ENCODE measurements at regions not wholly inside any gene's neighbourhood (a gene's known extent, or its start where the extent isn't known, plus 50 kb on each side); places are given as distances from the start of the nearest gene placed in this dataset.

GRCh38 chr6:115618256-115618655 lies 442.4 kb downstream of the FRK start:
- Histone ChIP-seq H2AFZ (ENCODE audit: low read depth) (no peak overlapping the region), H3K36me3 (replicated peaks in 1 of 2; ENCODE audit: control insufficient read depth in 1 of 2, insufficient read depth in 2 of 2, low read length in 1 of 2) (no peaks in the 10 kb centered on the region), H3K79me2 (ENCODE audit: insufficient read depth) (no peaks in the 10 kb centered on the region), H3K4me1 (ENCODE audit: control insufficient read depth in 1 of 2, insufficient read depth in 2 of 2, low read depth in 1 of 2, low read length in 1 of 2) (0 out of 4 replicates have a peak, but pooled peaks cover 0 to 8% of the 10 kb centered on the region in 2 experiments), H3K4me3 (ENCODE audit: low read depth in 2 of 2, low read length in 1 of 2) (no peak overlapping the region), H3K27me3 (ENCODE audit: insufficient read depth) (no peaks in the 10 kb centered on the region), H4K20me1 (ENCODE audit: insufficient read depth) (no peaks in the 10 kb centered on the region), H3K9me3 (no peaks in the 10 kb centered on the region), H3K27ac (ENCODE audit: low read depth in 2 of 2, low read length in 1 of 2) (no peak overlapping the region), H3K9ac (no peak overlapping the region), H3K9me2 (0 out of 2 replicates have a peak, but pooled peaks cover 2% of the 10 kb centered on the region), H3F3A (replicated peaks; ENCODE audit: insufficient read depth) (no peaks in the 10 kb centered on the region), H3K4me2 (no peak overlapping the region)
- DNase-seq: no peak
- WGBS (ENCODE audit: low lambda C conversion rate): 63% methylated on average over 2 of the region's 2 CpGs
- TF ChIP-seq EP300 (IDR thresholded peaks at IDR 0.05; ENCODE audit: borderline replicate concordance in 1 of 2, low read depth in 1 of 2, low read length in 1 of 2) (no peak), FOXJ3 (CRISPR knock-in tag; IDR thresholded peaks at IDR 0.05) (no peak), SIN3A (IDR thresholded peaks at IDR 0.05; ENCODE audit: borderline replicate concordance, low read depth, low read length) (no peak), GATA2 (CRISPR knock-in tag; IDR thresholded peaks at IDR 0.05) (no peak), RXRA (IDR thresholded peaks at IDR 0.05; ENCODE audit: borderline replicate concordance, low read depth) (no peak), FOXM1 (IDR thresholded peaks at IDR 0.05; ENCODE audit: low read depth) (no peak), ZBTB33 (IDR thresholded peaks at IDR 0.05; ENCODE audit: borderline replicate concordance, low read depth) (no peak), TCF12 (IDR thresholded peaks at IDR 0.05) (no peak), GABPA (IDR thresholded peaks at IDR 0.05; ENCODE audit: low read depth) (no peak)
- TF ChIP-seq, protein P1, sequence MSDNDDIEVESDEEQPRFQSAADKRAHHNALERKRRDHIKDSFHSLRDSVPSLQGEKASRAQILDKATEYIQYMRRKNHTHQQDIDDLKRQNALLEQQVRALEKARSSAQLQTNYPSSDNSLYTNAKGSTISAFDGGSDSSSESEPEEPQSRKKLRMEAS (IDR thresholded peaks at IDR 0.05; ENCODE audit: low read depth): no peak
- TF ChIP-seq, protein P2, sequence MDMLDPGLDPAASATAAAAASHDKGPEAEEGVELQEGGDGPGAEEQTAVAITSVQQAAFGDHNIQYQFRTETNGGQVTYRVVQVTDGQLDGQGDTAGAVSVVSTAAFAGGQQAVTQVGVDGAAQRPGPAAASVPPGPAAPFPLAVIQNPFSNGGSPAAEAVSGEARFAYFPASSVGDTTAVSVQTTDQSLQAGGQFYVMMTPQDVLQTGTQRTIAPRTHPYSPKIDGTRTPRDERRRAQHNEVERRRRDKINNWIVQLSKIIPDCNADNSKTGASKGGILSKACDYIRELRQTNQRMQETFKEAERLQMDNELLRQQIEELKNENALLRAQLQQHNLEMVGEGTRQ (IDR thresholded peaks at IDR 0.05; ENCODE audit: borderline replicate concordance, low read depth, low read length): no peak
- POLR2A ChIA-PET: no interaction called here
- CTCF ChIA-PET: no interaction called here

DNA sequence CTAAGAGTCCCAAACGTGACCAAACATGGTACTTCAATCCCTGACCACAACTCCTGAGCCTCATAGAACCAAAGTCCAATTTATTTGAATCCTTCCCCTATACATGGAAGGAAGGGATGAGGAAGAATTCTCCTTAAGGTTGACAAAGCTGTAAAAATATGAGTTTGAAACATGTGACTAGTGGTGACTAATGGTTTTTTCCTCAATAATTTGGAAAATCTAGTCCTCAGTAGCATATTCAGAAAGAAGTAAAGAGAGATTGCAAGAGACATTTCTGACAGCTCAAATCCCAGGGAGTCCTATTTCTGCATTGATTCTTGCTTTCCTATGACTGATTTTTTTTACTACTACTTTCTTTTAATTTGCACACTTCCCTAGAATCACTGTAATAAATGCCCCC lies 443.7 kb downstream of the FRK start:
- CTCF ChIA-PET: no interaction called here
- H3K4me2 ChIP-seq: no peak overlapping the region
- 0 out of 4 replicates have a peak, but pooled peaks cover 0 to 10% of the 10 kb centered on the region in 2 experiments for H3K4me1 ChIP-seq (ENCODE audit: control insufficient read depth in 1 of 2, insufficient read depth in 2 of 2, low read depth in 1 of 2, low read length in 1 of 2)
- DNase-seq: no peak
- H3K4me3 ChIP-seq (ENCODE audit: low read depth in 2 of 2, low read length in 1 of 2): no peak overlapping the region
- H3K9ac ChIP-seq: no peak overlapping the region
- POLR2A ChIA-PET: no interaction called here
- H3K27me3 ChIP-seq (ENCODE audit: insufficient read depth): no peaks in the 10 kb centered on the region
- H3K9me2 ChIP-seq: no peaks in the 10 kb centered on the region
- H3K9me3 ChIP-seq: no peaks in the 10 kb centered on the region
- whole genome bisulfite sequencing (ENCODE audit: low lambda C conversion rate): 38% methylated on average over 1 of the region's 1 CpG
- H2AFZ ChIP-seq (ENCODE audit: low read depth): no peak overlapping the region
- H3K36me3 ChIP-seq (replicated peaks in 1 of 2; ENCODE audit: control insufficient read depth in 1 of 2, insufficient read depth in 2 of 2, low read length in 1 of 2): no peaks in the 10 kb centered on the region
- H3K79me2 ChIP-seq (ENCODE audit: insufficient read depth): no peaks in the 10 kb centered on the region
- no peaks in the 10 kb centered on the region for H3F3A ChIP-seq (replicated peaks; ENCODE audit: insufficient read depth)
- no peaks in the 10 kb centered on the region for H4K20me1 ChIP-seq (ENCODE audit: insufficient read depth)
- no peak overlapping the region for H3K27ac ChIP-seq (ENCODE audit: low read depth in 2 of 2, low read length in 1 of 2)
- TF ChIP-seq RCOR1 (IDR thresholded peaks at IDR 0.05; ENCODE audit: low read length): no peak
- TF ChIP-seq PBX3 (IDR thresholded peaks at IDR 0.05): no peak
- TF ChIP-seq, protein P1 (IDR thresholded peaks at IDR 0.05; ENCODE audit: low read depth): no peak
- TF ChIP-seq RAD21 (IDR thresholded peaks at IDR 0.05; ENCODE audit: low read length): no peak
- TF ChIP-seq FOXJ3 (CRISPR knock-in tag; IDR thresholded peaks at IDR 0.05): no peak
- no peak for TF ChIP-seq IRF3 (IDR thresholded peaks at IDR 0.05; ENCODE audit: low read depth, low read length)
- TF ChIP-seq RFX5 (IDR thresholded peaks at IDR 0.05; ENCODE audit: low read length): no peak
- TF ChIP-seq CHD2 (IDR thresholded peaks at IDR 0.05; ENCODE audit: low read length, partially characterized antibody): no peak
- no peak for TF ChIP-seq GABPA (IDR thresholded peaks at IDR 0.05; ENCODE audit: low read depth)
- TF ChIP-seq, protein P3, sequence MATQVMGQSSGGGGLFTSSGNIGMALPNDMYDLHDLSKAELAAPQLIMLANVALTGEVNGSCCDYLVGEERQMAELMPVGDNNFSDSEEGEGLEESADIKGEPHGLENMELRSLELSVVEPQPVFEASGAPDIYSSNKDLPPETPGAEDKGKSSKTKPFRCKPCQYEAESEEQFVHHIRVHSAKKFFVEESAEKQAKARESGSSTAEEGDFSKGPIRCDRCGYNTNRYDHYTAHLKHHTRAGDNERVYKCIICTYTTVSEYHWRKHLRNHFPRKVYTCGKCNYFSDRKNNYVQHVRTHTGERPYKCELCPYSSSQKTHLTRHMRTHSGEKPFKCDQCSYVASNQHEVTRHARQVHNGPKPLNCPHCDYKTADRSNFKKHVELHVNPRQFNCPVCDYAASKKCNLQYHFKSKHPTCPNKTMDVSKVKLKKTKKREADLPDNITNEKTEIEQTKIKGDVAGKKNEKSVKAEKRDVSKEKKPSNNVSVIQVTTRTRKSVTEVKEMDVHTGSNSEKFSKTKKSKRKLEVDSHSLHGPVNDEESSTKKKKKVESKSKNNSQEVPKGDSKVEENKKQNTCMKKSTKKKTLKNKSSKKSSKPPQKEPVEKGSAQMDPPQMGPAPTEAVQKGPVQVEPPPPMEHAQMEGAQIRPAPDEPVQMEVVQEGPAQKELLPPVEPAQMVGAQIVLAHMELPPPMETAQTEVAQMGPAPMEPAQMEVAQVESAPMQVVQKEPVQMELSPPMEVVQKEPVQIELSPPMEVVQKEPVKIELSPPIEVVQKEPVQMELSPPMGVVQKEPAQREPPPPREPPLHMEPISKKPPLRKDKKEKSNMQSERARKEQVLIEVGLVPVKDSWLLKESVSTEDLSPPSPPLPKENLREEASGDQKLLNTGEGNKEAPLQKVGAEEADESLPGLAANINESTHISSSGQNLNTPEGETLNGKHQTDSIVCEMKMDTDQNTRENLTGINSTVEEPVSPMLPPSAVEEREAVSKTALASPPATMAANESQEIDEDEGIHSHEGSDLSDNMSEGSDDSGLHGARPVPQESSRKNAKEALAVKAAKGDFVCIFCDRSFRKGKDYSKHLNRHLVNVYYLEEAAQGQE (IDR thresholded peaks at IDR 0.05; ENCODE audit: low read depth, low read length): no peak
- TF ChIP-seq SIN3A (IDR thresholded peaks at IDR 0.05; ENCODE audit: borderline replicate concordance, low read depth, low read length): no peak

Data from SK-N-SH (cell line).